Neuronal stem cell (in vitro differentiated cells): ENCODE measurements at regions not wholly inside any gene's neighbourhood (a gene's known extent, or its start where the extent isn't known, plus 50 kb on each side); places are given as distances from the start of the nearest gene placed in this dataset.

Experiments
- DNase-seq: peaks from one replicate; pipeline ENCODE4 v3.0.0-alpha.2; 2013; ENCODE audit warnings: low spot score
- H2AFZ ChIP-seq: one replicate; pipeline ENCODE4 v1.6.1; 2013; ENCODE audit warnings: mild to moderate bottlenecking, low read length, inconsistent platforms
- H2AK5ac ChIP-seq: 2 replicates; pipeline ENCODE4 v1.6.1; 2013; ENCODE audit warnings: low read depth, mild to moderate bottlenecking, inconsistent platforms, low read length, moderate library complexity, mixed read lengths
- H2BK120ac ChIP-seq: 2 replicates; pipeline ENCODE4 v1.6.1; 2013; ENCODE audit warnings: low read depth, mild to moderate bottlenecking, inconsistent platforms, low read length, moderate library complexity, mixed read lengths
- H2BK12ac ChIP-seq: one replicate; pipeline ENCODE4 v1.6.1; 2013; ENCODE audit warnings: low read length, inconsistent platforms
- H2BK15ac ChIP-seq: 2 replicates; pipeline ENCODE4 v1.6.1; 2013; ENCODE audit warnings: mild to moderate bottlenecking, low read length, inconsistent platforms, mixed read lengths
- H2BK5ac ChIP-seq: one replicate; pipeline ENCODE4 v1.6.1; 2013; ENCODE audit warnings: inconsistent platforms, mild to moderate bottlenecking, low read length, moderate library complexity
- H3K14ac ChIP-seq: one replicate; pipeline ENCODE4 v1.6.1; 2013; ENCODE audit warnings: low read length, inconsistent platforms
- H3K18ac ChIP-seq: 2 replicates; pipeline ENCODE4 v1.6.1; 2013; ENCODE audit warnings: low read length, inconsistent platforms
- H3K23ac ChIP-seq: 2 replicates; pipeline ENCODE4 v1.6.1; 2013; ENCODE audit warnings: low read depth, mild to moderate bottlenecking, mixed read lengths, low read length, inconsistent platforms; ENCODE audit not compliant: poor library complexity
- H3K27ac ChIP-seq: replicated peaks from 3 replicates; pipeline ENCODE4 v1.5.1; 2013; ENCODE audit warnings: low read length, inconsistent platforms
- H3K27me3 ChIP-seq, 3 experiments: 2 replicates each; pipeline ENCODE4 v1.6.1; 2013; ENCODE audit warnings: low read length in 3 of 3, mild to moderate bottlenecking in 2 of 3, inconsistent platforms in 1 of 3, low read depth in 1 of 3, mixed read lengths in 1 of 3, moderate library complexity in 1 of 3; ENCODE audit not compliant: control insufficient read depth in 3 of 3, insufficient read depth in 3 of 3
- H3K36me3 ChIP-seq, 2 donors: replicated peaks in 1 of 2; 2 replicates each; pipeline ENCODE4 v1.6.1; 2013; ENCODE audit warnings: low read length in 2 of 2; ENCODE audit not compliant: control insufficient read depth in 2 of 2, insufficient read depth in 2 of 2
- H3K4ac ChIP-seq: 2 replicates; pipeline ENCODE4 v1.6.1; 2013; ENCODE audit warnings: inconsistent platforms, mild to moderate bottlenecking, low read length, moderate library complexity
- H3K4me1 ChIP-seq, 2 donors: 1 replicate in 1 of 2; 2 replicates in 1 of 2; pipeline ENCODE4 v1.6.1; 2013; ENCODE audit warnings: low read length in 2 of 2, low read depth in 1 of 2; ENCODE audit not compliant: control insufficient read depth in 2 of 2, insufficient read depth in 1 of 2
- H3K4me2 ChIP-seq: one replicate; pipeline ENCODE4 v1.6.1; 2013; ENCODE audit warnings: mild to moderate bottlenecking, low read length, inconsistent platforms; ENCODE audit not compliant: insufficient read depth, poor library complexity, severe bottlenecking
- H3K4me3 ChIP-seq, 2 donors: 2 replicates each; pipeline ENCODE4 v1.5.1; 2013; ENCODE audit warnings: low read length in 2 of 2, mild to moderate bottlenecking in 2 of 2, inconsistent platforms in 1 of 2, moderate library complexity in 1 of 2
- H3K79me1 ChIP-seq: one replicate; pipeline ENCODE4 v1.6.1; 2013; ENCODE audit warnings: low read depth, mild to moderate bottlenecking, inconsistent platforms, low read length, moderate library complexity
- H3K9ac ChIP-seq: one replicate; pipeline ENCODE4 v1.6.1; 2013; ENCODE audit warnings: mild to moderate bottlenecking, low read depth, low read length, inconsistent platforms; ENCODE audit not compliant: poor library complexity
- H3K9me3 ChIP-seq, 2 donors: replicated peaks in 1 of 2; 2 replicates each; pipeline versions ENCODE3 to v1.6.1; 2013; ENCODE audit warnings: low read length in 2 of 2, mild to moderate bottlenecking in 2 of 2, inconsistent platforms in 1 of 2, low read depth in 1 of 2, mixed read lengths in 1 of 2, moderate library complexity in 1 of 2; ENCODE audit not compliant: control insufficient read depth in 2 of 2, insufficient read depth in 1 of 2
- H4K8ac ChIP-seq: one replicate; pipeline ENCODE4 v1.6.1; 2013; ENCODE audit warnings: low read depth, mild to moderate bottlenecking, inconsistent platforms, low read length, moderate library complexity
- H4K91ac ChIP-seq: one replicate; pipeline ENCODE4 v1.6.1; 2013; ENCODE audit warnings: low read length, low read depth, mild to moderate bottlenecking, inconsistent platforms; ENCODE audit not compliant: poor library complexity
- WGBS, 2 donors: extraction: QIAGEN DNeasy Blood & Tissue Kit; methylation state at CpG; one replicate each; pipeline ENCODE4 v1.1.7; 2013; ENCODE audit warnings: missing lambda C conversion rate in 2 of 2, mixed read lengths in 1 of 2; ENCODE audit not compliant: insufficient read length in 2 of 2, insufficient replicate concordance in 1 of 2; ENCODE audit errors: extremely low coverage in 2 of 2; 5-methylcytosine and 5-hydroxymethylcytosine counted together

GRCh38 chr21:28541371-28542112 is 451.1 kb downstream of the LTN1 start:
- Histone ChIP-seq H3K23ac (no peak overlapping the region), H4K91ac (no peak overlapping the region), H4K8ac (no peak overlapping the region), H2BK12ac (no peak overlapping the region), H3K18ac (no peak overlapping the region), H3K14ac (no peak overlapping the region), H3K4me2 (no peak overlapping the region), H3K4me3 (no peak overlapping the region), H3K4me1 (no peaks in the 10 kb centered on the region), H3K9ac (no peak overlapping the region), H2AFZ (no peak overlapping the region), H3K36me3 (no peaks in the 10 kb centered on the region), H3K27me3 (no peaks in the 10 kb centered on the region), H3K79me1 (no peaks in the 10 kb centered on the region), H2AK5ac (no peak overlapping the region), H3K4ac (no peak overlapping the region), H2BK120ac (no peak overlapping the region), H2BK15ac (no peak overlapping the region), H2BK5ac (no peak overlapping the region), H3K27ac (no peak overlapping the region), H3K9me3 (no peaks in the 10 kb centered on the region)
- no peak for DNase-seq
- WGBS, 2 donors: no CpG with 5 or more reads among the region's 9 CpGs

- H3K4ac ChIP-seq: no peak overlapping the region
- no peak overlapping the region for H3K23ac ChIP-seq
- H3K36me3 ChIP-seq: no peaks in the 10 kb centered on the region
- no peak overlapping the region for H2BK15ac ChIP-seq
- no peak overlapping the region for H2BK12ac ChIP-seq
- H2AFZ ChIP-seq: no peak overlapping the region
- H3K4me2 ChIP-seq: no peak overlapping the region
- no peak overlapping the region for H3K14ac ChIP-seq
- WGBS, 2 donors: no CpG with 5 or more reads among the region's 1 CpG
- no peak overlapping the region for H2BK120ac ChIP-seq
- no peak overlapping the region for H4K8ac ChIP-seq
- DNase-seq: no peak
- no peak overlapping the region for H4K91ac ChIP-seq
- H2AK5ac ChIP-seq: no peak overlapping the region
- no peak overlapping the region for H3K4me3 ChIP-seq
- no peaks in the 10 kb centered on the region for H3K27me3 ChIP-seq
- H3K9me3 ChIP-seq: no peaks in the 10 kb centered on the region
- H2BK5ac ChIP-seq: no peak overlapping the region
- no peaks in the 10 kb centered on the region for H3K79me1 ChIP-seq
- no peak overlapping the region for H3K27ac ChIP-seq
- no peak overlapping the region for H3K18ac ChIP-seq
- H3K4me1 ChIP-seq: no peaks in the 10 kb centered on the region
- no peak overlapping the region for H3K9ac ChIP-seq
Observed at GRCh38 chr21:28540514-28540913, 452.2 kb downstream of the LTN1 start.

- Histone ChIP-seq H3K4me1 (no peaks in the 10 kb centered on the region), H3K4me2 (no peak overlapping the region), H2BK120ac (no peak overlapping the region), H2BK12ac (no peak overlapping the region), H3K14ac (no peak overlapping the region), H4K91ac (no peak overlapping the region), H3K18ac (no peak overlapping the region), H2AFZ (no peak overlapping the region), H3K4ac (no peak overlapping the region), H3K36me3 (no peaks in the 10 kb centered on the region), H2BK5ac (no peak overlapping the region), H3K79me1 (no peaks in the 10 kb centered on the region), H3K9me3 (no peaks in the 10 kb centered on the region), H2AK5ac (no peak overlapping the region), H3K9ac (no peak overlapping the region), H3K27me3 (no peaks in the 10 kb centered on the region), H3K23ac (no peak overlapping the region), H3K4me3 (no peak overlapping the region), H3K27ac (no peak overlapping the region), H2BK15ac (no peak overlapping the region), H4K8ac (no peak overlapping the region)
- no peak for DNase-seq
Observed at GRCh38 chr21:28539623-28539988, 453.1 kb downstream of the LTN1 start.

GRCh38 chr21:28538987-28539622 is 453.6 kb downstream of the LTN1 start:
- Histone ChIP-seq H3K9ac (no peak overlapping the region), H2BK15ac (no peak overlapping the region), H3K36me3 (no peaks in the 10 kb centered on the region), H3K27me3 (no peaks in the 10 kb centered on the region), H3K14ac (no peak overlapping the region), H3K4me2 (no peak overlapping the region), H3K23ac (no peak overlapping the region), H3K9me3 (no peaks in the 10 kb centered on the region), H2BK12ac (no peak overlapping the region), H3K27ac (no peak overlapping the region), H2AFZ (no peak overlapping the region), H3K4ac (no peak overlapping the region), H3K18ac (no peak overlapping the region), H2BK5ac (no peak overlapping the region), H4K91ac (no peak overlapping the region), H3K4me1 (no peaks in the 10 kb centered on the region), H3K4me3 (no peak overlapping the region), H2AK5ac (no peak overlapping the region), H4K8ac (no peak overlapping the region), H3K79me1 (no peaks in the 10 kb centered on the region), H2BK120ac (no peak overlapping the region)
- no peak for DNase-seq
- WGBS, 2 donors: no CpG with 5 or more reads among the region's 3 CpGs
